Fibroblast of skin of right quadriceps (primary cell): ENCODE measurements at regions not wholly inside any gene's neighbourhood (a gene's known extent, or its start where the extent isn't known, plus 50 kb on each side); places are given as distances from the start of the nearest gene placed in this dataset.

Source experiments
- DNase-seq: peaks from one replicate; pipeline ENCODE4 v3.0.0-alpha.2; 2013

DNA sequence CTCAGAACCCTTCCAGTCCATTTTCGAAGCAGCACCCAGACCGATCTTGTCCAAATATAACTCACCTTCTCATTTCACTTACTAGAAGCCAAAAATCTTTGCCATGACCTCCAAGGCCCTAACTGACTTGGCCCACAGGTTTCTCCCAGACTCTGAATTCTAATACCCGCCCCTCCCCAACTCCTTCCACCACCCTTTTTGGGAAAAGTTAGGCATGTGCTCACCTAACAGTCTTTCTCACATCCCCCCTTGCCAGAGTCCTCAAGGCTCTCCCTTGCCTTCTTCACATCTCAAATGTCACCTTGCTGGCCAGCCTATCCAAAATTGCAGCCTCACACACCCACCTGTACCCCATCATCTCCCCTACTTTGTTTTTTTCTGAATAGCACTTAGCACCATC is 369.3 kb downstream of the NXPE2 start:
- DNase-seq: no peak

DNA sequence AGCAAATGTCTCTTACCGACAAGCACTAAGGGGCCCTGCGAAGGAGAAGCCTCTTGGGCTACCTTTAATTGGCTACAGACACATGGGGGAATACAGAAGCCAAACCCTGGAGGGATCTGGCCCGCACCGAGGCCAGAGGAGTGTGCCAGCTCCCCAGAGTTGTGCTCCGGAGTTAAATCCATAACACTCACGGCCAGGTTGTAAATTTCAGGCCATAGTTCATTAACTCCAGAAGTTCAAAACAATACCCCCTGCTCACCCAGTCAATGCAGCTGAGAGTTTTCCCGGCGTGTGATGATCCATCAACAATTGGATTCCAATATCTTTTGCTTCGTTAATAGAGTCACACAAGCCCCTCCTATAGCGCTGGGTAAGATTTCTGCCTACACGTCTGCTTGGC is 371.5 kb downstream of the NXPE2 start:
- no peak for DNase-seq

DNA sequence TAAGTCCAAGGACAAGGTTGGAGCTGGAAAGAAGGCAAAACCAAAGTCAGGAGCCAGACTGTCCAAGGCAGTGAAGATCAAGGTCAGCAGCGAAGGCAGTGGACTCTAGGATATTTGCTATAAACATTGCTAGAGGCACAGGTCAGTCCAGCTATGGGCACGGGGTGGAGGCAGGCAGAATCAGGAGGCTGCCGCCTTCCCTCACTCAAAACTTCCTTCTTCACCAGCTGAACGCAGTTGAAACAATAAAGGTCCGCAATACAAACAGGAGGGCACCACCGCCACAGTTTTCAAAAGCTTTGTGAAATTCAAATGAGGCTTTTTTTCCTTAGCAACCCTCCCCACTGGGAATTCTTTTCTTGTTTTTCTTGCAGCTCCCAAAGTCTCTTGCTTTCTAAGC is 372.4 kb downstream of the NXPE2 start:
- no peak for DNase-seq

DNA sequence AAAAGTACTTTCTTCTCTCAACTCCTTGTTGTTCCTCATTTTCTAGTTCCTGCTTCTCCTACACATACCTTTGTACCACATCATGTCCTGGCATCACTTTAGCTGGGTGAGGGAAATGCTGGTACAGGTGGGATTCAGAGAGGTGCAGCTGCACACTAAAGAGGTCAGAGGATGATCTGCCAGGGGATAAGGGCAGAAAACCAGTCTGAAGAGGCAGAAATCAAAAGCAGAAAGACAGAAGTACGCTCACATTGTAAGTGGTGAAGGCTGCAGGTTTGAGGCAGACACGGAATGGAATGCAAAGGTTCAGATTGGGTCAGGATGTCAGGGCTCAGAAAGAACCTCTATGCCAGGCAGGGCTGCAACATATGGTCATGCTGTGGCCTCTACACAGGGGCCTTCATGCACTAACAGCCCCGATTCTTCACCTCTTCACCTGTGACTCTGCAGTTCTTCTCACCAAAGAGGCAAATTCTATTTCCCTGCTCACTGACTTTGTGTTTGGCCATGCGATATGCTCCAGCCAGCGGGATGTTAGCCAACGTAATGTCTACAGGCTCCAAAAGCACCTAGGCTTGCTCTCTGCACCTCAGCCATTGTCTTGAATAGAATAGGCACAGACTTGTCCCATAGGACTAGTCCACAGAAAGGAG is 373.7 kb downstream of the NXPE2 start:
- DNase-seq: no peak

DNA sequence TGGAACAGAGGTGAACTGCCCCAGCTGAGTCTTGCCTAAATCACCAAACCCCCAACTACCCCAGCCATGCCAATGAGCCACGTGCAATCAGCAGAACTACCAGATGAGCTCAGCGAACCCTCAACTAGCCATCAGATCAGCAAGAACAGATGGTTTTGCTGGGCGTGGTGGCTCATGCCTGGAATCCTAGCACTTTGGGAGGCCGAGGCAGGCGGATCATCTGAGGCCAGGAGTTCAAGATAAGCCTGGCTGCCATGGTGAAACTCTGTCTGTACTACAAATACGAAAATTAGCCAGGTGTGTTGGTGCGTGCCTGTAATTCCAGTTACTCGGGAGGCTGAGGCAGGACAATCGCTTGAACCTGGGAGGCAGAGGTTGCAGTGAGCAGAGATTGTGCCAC is 374.3 kb downstream of the NXPE2 start:
- DNase-seq: no peak

DNA sequence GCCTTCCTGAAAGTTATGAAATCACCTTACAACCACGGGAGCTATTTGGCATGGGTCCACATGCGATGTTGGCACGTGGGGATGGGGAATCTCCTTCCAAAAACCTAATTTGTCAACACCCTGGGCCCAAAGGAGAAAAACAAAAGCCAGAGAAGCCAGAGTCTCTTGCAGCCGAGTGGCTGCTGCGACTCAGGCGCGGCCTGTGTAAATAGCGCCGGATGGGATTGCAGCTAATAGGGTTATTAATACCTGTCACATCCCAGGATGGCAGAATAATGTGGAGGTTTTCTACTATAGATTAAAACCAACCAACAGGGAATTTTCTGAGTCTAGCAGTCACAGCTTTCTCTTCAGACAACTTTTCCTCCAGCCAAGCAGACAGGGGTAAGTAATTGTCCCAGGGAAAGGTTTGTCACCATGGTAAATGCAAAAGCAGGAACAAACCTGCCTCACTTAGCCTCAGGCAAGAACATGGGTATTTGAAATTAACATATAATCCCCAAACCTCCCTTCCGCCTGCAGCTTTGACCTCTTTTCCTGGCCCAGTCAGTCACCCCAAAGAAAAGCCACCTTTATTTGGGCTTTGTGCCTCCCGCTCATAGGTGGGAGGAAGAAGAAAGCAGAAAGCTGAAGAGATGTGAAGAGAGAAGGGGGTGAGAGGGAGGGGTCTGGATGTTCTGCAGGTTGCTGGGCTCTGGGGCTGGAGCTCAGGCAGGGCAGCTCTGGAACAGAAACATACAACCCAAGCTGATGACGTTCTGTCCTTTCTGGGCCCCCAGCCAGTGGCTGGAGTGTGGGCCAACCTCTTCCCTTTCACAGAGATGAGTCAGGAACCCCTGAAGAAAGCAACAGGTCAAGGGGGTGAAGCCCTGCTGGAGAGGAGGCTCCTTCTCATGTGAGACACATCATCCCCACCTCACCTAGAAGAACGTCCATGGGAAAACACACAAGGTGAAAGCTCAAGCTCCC is 376.5 kb downstream of the NXPE2 start:
- DNase-seq: no peak

DNA sequence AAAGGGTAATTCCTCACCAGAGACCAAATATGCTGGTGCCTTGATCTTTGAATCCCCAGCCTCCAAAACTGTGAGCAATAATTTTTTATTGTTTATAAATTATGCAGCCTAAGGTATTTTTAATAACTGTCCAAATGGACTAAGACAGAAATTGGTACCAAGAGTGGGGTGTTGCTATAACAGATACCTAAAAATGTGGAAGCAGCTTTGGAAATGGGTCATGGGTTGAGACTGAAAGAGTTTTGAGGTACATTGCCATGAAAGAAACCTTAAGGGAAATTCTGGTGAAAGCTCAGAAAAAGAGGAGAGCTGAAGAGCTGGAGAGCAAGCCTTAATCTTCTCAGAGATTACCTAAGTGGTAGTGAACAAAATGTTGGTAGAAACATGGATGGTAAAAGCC is 378.2 kb downstream of the NXPE2 start:
- no peak for DNase-seq

DNA sequence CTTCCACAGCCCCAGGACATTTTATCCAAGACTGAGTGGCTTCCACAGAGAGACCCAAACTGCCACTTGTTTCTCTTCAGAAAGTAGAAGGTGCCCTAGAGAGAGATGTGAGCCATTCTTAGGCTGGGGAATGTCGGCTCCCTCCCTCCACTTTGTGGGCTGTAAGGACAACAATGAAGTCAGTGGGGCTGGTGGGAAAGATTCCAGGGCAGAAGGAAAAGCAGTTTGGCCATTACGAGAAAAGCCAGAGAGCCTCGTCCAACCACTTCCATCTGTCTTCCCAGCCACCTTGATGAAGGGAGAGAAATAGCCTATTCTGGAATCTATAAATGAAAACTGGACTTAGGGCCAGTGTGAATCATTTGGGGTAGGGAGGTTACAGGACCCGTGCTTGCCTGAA is 382.5 kb downstream of the NXPE2 start:
- DNase-seq: no peak

DNA sequence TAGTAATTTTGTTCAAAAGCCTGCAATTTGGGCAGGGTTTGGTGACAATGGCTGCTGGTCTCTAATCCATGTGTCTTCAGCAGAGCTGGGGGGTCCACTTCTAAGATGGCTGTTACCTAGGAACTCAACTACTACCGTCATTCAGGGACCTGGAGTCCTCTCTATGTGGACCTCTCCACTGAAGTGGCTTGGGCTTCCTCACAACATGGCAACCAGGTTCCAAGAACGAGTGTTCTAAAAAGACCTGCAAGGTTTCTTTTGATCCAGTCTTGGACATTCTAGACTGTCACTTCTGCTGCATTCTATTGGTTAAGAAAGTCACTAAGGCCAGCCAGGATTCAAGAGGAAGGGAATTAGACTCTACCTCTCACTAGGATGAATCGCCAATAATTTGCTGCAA is 387.0 kb downstream of the NXPE2 start:
- no peak for DNase-seq

DNA sequence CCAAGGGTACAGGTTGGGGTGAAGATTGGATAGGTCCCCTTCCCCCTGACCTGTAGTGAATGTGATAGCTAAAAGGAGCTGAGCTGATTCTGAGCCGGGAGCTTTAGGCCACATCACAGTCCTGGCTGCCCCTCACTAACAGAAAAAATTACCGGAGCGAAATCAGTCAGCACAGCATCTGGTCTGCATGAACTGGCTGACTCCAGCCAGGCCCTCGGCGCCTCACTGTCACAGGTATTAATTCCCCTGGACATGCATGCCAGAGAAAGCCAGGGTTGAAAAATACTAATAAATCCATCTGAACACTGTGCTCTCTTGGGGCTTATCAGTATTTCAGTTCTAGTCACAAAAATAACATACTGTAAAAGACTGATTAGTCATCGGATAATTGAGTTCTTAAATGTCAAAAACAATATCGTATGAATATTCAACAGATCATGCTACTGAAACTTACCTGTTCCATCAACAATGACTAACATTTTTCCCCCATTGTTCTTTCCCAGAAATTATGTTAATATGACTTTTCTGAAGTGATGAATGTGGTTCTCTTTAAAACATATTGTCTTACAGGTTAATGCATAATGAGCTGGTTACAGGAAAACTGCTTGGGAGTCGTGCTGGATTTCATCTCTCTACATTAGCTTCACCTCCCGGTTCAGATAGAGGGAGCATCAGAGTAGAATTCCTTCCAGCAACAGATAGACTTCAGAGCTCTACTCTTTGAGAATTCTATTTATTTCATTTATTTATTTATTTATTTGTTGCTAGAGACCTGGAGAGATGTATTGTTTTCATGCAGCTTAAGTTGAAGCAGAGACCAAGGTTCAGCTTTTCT is 387.7 kb downstream of the NXPE2 start:
- DNase-seq: no peak

DNA sequence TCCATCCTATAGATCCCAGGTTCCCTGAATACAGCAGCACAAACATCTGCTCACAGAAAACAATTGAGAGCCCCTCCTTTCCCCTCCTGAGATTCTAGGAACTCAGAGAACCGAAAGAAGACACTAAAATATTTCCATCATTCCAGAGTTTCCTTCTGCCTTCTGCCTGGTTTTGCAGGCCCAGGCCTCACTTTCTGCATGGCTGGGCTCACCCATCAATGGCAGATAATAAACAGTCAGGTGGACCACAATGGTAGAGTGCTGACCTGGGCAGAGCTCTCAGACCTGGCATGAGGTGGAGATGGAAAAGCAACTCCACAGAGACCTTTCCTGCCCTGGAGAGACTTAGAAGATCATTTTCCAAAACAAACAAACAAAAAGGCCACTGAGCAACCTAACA is 389.1 kb downstream of the NXPE2 start:
- no peak for DNase-seq

DNA sequence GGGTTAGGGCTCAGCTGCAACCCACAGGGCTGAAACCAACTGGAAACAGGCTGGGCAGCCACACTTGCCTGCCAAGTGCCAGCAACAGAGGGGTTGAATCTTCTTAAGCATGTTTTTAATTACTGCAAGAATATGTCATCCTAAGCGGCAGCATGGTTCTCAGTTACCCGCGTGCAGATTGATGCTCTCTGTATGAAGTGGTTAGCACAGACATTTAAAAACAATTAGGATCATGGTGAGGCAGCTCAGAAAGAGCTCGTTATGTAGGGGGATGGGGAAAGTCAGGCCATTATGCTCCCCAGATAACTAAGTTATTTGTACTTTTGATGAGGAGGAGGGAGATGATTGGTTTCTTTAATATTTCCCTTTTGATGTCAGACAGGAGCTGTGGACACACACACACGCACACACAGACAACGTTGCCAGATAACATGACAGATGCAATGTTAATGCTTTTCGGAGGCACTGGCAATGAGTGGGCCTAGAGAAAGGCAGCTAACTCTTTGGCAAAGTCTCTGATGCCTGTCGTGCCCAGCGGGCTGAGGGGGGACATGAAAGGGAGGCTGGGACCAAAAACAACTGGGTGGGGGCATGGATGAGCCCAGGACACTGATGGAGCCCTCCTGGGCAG is 389.7 kb downstream of the NXPE2 start:
- DNase-seq: peak; percentile 2

DNA sequence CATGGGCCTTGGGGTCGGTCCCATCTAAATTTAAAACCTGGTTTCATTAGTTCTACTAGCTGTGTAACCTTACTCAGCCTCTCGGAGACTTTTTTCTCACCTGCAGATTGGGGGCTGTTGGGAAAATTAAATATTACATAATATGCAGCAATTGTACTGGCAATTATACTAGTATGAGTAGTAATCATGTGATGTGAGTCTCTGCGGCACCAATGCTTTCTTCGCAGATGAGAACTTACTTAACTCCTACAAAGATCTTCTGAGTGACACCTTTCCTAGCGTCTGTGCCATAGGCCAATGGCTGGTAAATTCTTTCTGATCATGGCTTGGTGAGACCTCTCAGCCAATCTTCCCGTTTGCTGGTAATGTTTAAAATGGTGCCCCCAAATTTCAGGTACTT is 391.3 kb downstream of the NXPE2 start:
- DNase-seq: no peak

DNA sequence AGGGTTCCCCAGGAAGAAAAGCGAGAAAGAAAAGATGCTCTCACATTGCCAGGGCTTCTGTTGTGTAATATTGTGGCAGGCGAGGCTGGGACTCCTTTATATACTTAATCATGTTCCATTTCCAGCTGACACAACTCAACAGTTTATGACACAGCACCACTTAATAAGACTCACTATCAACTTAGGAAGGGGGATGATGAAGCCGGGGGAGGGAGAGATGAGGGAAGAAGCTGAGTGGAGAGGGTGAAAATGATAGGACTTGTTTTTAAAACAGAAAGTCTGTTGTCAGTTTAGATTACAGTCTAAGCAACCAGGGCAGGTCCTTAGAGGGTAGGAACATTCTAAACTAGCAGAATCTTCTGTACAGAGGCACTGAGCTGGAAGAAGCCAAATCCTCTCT is 397.0 kb downstream of the NXPE2 start:
- no peak for DNase-seq

DNA sequence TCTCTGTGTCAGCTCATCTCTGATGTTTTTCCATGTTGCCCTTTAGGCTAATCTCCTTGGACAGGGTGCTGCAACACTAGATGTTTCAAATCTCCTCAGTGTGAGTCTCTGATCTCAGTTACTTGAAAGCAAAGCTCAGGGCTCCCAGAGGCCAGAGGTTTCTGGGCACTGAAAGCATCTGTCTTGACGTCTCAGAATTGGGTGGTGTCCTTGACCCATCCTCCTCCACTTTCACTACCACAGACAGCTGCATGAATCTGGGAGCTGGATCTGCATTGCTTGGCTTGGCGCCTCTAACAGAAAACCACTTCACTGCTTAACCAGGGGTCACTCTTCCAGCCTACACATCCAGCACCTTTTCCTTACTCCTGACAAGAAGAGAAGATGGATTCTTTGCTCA is 399.4 kb downstream of the NXPE2 start:
- DNase-seq: no peak

DNA sequence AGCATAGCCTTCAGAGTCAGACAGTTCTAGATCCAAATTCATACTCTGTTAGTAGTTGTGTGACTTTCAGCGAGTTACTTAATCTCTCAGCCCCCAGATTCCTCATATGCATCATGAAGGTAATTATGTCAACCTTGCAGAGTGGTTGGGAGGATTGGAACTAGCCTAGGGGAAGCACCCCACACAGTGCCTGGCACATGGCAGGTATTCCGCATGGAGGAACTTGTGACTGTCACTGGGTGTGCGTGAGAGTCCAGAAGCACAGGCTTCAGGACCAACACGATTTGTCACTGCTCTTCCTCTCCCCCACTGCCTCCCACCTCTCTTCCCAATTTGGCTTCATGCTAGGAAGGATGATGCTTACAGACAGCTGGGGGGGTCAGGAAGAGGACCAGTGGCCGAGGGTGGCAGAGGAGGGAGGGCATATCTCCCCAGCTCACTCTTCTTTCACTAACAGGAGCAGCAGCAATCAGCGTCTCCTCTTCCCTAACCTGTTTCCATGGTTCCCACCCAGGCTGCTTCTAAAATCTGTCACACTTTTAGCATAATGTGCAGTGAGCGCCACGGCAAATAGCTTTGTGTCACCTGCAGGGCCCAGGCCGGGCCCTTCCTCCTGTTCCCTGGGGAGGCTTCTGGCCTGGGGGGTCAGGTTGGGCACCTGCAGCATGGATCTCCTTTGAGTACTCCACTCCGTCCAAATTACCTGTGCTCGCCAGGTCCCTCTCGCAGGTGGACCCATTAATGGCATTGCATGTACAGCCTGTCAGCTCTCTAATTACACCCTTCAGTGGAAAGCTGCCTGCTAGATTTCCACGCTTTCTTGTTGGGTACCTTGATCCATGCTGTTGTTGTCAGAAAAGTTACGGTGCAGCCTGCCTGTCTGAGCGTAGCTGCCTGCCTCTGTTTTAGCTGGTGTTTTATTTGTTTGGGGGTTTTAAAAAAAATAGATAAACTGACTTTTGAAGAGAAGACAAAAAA is 400.4 kb downstream of the NXPE2 start:
- no peak for DNase-seq

DNA sequence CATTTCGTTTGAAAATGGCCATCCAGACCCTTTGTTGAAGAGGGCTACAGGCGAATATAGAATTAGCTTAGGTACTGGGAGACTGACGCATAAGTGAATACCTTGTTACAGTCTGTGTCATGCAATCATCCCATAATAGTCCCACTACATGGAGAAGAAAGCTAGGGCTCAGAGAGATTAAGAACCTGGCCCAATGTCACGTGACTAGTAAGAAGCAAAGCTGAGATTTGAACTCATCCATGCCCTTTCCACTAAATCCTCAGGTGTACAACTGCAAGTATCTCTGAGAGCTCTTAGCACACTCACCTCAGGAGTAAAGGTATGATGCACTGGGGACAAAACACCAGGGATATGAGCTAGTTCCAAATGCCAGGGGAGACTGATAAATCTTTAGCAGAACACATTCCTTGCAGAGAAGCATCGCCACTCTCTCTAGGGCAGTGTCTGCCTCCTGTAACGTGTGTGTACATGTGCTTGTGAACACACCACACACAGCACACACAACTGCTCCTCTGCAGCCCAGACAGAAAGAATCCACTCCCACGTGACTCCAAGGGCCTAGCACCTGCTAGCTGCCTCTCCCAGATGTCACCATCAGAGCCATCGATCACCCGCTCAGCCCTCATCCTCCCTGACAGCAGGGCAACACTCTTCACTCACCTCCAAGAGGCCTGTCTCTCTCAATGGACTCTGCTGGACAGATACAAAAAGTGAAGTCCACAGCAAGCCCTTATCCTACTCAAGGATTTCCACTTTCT is 402.8 kb downstream of the NXPE2 start:
- no peak for DNase-seq

DNA sequence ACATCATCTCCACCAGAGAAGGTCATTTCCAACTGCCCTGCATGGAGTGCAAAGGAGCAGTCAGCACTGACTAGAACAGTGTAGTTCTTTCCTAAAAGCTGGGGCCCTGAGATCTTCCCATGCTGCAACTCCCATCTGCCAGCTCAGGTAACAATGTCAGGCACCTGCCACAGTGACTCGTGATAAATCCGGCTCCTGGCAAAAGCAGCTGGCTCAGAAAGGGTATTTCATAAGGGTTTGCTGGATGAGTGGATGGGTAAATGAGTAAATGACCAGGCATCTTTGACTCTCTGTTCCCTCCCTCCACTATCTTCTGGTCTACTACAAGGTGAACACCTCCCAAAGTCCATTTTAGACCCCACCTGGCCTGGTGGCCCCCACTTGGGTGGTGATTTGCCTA is 403.6 kb downstream of the NXPE2 start:
- DNase-seq: no peak

DNA sequence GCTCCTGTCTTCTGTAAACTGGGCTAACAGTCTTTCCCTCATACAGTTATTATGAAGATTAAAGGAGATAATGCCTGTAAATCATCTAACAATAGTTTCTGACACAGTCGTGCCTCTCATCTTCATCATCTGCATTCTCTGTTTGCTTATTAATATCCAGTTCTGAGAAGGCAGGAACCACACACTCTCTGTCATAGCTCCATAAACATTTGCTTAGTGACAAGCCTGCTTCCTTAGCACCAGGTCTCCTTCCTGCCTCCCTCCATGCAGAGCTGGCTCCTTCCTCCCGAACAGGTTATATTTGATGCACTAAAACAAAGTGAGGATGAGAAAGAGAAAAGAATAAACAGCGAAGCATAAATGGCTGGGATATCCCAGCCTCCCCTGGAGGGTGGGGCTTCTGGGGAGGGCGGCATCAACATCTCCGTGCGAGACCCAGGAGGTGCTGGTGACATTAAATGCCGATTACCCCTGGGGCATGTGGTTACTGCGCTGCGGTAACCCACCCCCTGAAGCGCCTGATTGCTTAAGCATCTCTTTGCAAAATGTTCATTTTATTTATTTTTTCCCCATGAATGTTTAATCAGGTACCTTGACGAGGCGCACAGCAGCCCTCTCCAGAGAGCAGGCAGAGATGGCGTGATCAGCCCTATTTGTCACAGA is 404.9 kb downstream of the NXPE2 start:
- DNase-seq: no peak

DNA sequence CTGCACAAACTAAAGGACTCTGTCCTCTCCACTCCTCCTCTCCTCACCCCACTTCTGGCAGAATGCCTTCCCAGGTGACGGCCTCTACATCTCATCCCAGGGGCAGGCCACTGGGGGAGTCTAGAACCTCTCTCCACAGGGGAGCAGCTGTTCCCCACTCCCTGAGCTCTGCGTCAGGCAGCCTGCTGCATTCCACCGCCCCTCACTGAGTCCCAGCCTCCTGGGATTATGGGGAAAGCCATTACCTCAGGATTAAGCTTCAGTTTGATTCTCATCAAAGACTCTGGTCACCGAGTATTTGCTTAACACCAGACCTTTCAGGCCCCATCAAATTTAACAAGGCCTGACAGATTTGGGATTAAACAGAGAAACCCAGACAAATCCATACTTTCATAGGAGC is 405.9 kb downstream of the NXPE2 start:
- no peak for DNase-seq
